ENCODE measurements at regions not wholly inside any gene's neighbourhood (a gene's known extent, or its start where the extent isn't known, plus 50 kb on each side); places are given as distances from the start of the nearest gene placed in this dataset.
A peak's percentile ranks its signal among the peaks of the same experiment; 100 is the strongest.

DNA sequence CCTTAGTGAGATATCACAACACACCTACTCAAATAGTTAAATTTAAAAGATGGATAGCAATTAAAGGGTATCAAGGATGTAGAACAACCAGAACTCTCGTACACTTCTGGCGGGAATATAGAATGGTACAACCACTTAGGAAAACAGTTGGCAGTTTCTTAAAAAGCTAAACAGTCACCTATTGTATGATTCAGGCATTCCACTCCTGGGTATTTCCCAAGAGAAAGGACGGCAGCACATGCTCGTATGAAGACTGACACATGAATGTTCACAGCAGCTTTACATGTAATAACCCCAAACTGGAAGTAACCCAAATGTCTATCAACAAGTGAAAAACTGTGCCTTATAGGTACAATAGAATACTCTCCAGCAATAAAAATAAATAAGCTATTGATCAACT is 465.2 kb downstream of the VRK1 start:
- TF ChIP-seq, protein P1, sequence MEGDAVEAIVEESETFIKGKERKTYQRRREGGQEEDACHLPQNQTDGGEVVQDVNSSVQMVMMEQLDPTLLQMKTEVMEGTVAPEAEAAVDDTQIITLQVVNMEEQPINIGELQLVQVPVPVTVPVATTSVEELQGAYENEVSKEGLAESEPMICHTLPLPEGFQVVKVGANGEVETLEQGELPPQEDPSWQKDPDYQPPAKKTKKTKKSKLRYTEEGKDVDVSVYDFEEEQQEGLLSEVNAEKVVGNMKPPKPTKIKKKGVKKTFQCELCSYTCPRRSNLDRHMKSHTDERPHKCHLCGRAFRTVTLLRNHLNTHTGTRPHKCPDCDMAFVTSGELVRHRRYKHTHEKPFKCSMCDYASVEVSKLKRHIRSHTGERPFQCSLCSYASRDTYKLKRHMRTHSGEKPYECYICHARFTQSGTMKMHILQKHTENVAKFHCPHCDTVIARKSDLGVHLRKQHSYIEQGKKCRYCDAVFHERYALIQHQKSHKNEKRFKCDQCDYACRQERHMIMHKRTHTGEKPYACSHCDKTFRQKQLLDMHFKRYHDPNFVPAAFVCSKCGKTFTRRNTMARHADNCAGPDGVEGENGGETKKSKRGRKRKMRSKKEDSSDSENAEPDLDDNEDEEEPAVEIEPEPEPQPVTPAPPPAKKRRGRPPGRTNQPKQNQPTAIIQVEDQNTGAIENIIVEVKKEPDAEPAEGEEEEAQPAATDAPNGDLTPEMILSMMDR (conservative IDR thresholded peaks at IDR 0.05; ENCODE audit: low read depth, low read length): no peak
- no peak for DNase-seq (ENCODE audit: low read depth)

DNA sequence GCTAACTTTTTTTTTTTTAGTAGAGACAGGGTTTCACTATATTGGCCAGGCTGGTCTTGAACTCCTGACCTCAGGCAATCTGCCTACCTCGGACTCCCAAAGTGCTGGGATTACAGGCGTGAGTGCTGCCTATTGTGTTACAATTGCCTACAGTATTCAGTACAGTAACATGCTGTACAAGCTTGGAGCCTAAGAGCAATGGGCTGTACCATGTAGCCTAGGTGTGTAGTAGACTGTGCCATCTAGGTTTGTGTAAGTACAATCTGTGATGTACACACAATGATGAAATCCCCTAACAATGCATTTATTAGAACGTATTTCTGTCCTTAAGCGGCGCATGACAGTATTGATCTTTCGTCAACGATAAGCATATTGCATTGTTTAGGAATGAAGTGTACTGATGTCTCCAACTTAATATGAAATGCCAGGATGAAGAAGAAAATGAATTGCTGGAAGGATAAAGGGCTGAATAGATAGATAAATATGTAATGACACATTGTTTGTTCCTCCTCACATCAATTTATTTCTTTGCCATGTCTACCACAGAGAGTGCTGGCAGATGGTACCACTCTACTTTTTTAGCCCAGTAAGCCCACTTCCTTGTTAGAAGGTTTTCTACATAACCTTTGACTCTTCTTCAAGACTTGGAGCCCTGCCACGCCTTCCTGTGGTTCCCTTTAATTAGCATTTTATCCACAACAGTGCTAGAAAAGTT is 467.5 kb downstream of the VRK1 start:
- TF ChIP-seq, protein P1 (conservative IDR thresholded peaks at IDR 0.05; ENCODE audit: low read depth, low read length): no peak

More for the DNA sequence above, 465.2 kb downstream of the VRK1 start:
- H3K4me3 ChIP-seq (ENCODE audit: low read length): no peak overlapping the region

DNA sequence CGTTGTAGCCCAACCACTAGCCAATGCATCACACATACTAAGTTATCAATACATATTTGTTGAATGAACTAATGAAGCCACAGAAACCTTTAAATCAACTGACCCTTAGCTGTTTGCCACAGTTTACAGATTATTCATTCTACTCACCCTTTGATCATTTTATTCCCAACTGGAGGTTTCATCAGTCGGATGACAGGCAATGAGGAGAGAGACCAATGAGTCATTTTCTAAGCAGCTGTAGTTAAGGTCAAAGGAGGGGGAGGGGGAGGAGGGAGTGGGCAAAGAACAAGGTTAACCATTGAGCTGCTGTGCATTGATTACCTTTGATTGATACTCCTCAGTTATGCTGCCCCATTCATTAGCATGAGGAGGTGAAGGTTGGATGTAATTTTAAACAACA is 469.5 kb downstream of the VRK1 start:
- TF ChIP-seq, protein P1 (conservative IDR thresholded peaks at IDR 0.05; ENCODE audit: low read depth, low read length): no peak

More for the DNA sequence above, 467.5 kb downstream of the VRK1 start:
- DNase-seq (ENCODE audit: low read depth): no peak
- no peak overlapping the region for H3K4me3 ChIP-seq (ENCODE audit: low read length)

DNA sequence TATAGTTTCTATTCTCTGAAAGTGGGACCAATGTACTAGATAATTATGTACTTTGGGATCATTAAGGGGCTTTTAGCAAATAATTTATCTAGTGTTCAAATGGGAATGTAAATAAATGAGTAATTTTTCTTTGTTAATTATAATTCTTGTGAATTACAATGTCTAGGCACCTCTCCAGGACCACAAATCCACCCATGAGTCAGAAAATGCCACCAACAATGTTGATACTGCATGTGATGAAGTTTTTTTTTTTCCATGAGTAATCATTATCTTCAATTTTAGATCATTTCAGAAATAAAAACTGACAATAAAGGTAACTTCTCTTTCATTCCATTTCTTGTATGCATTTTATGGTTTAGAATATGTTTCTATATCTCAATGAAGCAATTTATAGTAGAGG is 470.3 kb downstream of the VRK1 start:
- DNase-seq (ENCODE audit: low read depth): peak; percentile 48
- H3K4me3 ChIP-seq (ENCODE audit: low read length): no peak overlapping the region
- TF ChIP-seq, protein P1 (conservative IDR thresholded peaks at IDR 0.05; ENCODE audit: low read depth, low read length): no peak

More for the DNA sequence above, 469.5 kb downstream of the VRK1 start:
- H3K4me3 ChIP-seq (ENCODE audit: low read length): no peak overlapping the region
- peak; percentile 61 for DNase-seq (ENCODE audit: low read depth)

DNA sequence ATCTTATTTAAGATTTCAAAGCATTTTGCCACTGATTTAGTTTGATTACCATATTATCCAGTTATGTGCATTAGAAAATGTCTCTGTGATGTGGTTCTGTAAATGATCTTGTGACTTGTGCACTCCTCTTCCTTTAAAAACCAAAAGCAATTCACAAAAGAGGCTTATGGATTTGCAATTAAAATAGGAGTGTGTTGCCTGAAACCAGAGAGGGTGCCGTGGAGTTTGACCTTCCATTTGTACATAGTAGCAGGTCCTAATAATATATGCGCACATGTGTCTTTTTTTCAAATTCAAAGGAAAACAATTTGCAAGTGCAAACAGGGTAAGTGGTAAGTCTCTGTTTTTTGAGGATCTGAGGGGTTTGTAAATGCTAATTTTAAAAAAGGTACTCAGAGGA is 470.9 kb downstream of the VRK1 start:
- DNase-seq (ENCODE audit: low read depth): peak; percentile 19
- TF ChIP-seq, protein P1 (conservative IDR thresholded peaks at IDR 0.05; ENCODE audit: low read depth, low read length): no peak
- H3K4me3 ChIP-seq (ENCODE audit: low read length): no peak overlapping the region

DNA sequence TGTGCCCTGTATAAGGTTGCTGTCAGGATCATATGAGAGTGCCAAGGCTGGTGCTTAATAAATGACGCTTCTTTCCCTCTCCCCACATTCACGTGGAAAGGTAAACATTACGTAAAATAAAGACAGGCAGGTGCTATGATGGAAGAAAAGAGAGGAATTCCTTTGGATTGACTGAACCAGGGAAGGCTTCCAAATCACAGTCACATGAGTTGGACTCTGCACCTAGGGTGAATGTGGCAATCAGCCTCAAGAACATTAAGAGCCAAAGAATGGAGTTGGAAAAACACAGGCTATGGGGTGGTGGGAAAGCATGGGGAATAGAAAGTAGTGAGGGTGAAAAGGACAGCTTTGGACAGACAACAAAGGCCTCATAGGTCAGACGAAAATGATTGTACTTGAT is 473.1 kb downstream of the VRK1 start:
- H3K4me3 ChIP-seq (ENCODE audit: low read length): no peak overlapping the region
- TF ChIP-seq, protein P1 (conservative IDR thresholded peaks at IDR 0.05; ENCODE audit: low read depth, low read length): no peak
- DNase-seq (ENCODE audit: low read depth): peak; percentile 75

DNA sequence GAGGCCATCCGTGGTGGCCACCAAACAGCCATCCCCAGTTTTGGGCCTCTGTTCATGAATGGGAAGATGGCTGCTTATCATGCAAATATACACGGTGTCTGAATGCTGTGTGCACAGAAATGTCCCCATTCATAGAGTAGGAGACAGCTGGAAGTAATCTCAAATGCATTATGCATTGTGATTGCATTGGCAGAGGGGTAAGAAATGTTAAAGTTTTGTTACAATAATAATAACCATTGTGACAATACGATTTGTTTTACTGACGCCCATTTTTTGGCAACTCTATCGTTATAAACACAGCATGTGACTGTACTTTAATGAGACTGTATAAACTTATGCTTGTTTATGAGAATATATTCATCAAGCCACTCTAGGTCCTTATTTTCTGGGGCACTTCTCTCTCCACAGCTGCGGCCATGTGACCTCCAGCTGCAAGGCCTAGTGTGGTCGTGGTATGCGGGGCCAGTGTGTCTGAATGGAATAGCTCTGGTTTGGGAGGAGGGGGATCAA is 474.3 kb downstream of the VRK1 start:
- DNase-seq (ENCODE audit: low read depth): no peak
- H3K4me3 ChIP-seq (ENCODE audit: low read length): no peak overlapping the region
- TF ChIP-seq, protein P1 (conservative IDR thresholded peaks at IDR 0.05; ENCODE audit: low read depth, low read length): no peak

Measured in retinal pigment epithelial cell (primary cell).